ENCODE measurements at regions not wholly inside any gene's neighbourhood (a gene's known extent, or its start where the extent isn't known, plus 50 kb on each side); places are given as distances from the start of the nearest gene placed in this dataset.

DNA sequence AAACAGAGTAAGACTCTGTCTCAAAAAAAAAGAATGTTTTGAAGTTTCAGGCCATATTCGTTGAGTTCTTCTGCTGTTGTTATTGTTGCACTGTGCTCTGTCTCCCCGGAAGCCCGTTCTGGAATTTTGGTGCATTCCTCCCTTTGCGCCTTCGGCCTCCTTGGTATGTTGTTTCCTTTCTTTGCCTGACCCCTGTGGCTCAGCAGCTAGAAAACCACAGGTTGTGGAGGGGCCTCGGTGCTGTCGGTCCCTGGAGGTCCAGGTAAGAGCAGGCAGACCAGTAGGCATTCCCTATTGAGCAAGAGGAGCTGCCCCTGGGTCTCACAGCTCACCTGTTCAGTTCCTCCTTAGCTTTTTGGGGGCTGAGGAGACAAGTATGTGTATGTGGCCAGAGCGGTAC is 51.0 kb upstream of the DLG1 start:
- intact Hi-C loops (cut with DNase I): no loop called here
- H3K27ac ChIP-seq (replicated peaks in 1 of 4): no peak overlapping the region
- no peaks in the 10 kb centered on the region for H3K9me3 ChIP-seq
- H3K4me1 ChIP-seq: peaks cover 22 to 28% (median 25%) of the 10 kb centered on the region in 4 donors
- WGBS: 91% methylated on average over 8 of the region's 8 CpGs
- no peak for DNase-seq (ENCODE audit: extremely low spot score)
- TF ChIP-seq POLR2AphosphoS5 (IDR thresholded peaks at IDR 0.05) (no peak), CTCF (IDR thresholded peaks at IDR 0.05) (no peak), POLR2A (IDR thresholded peaks at IDR 0.05; ENCODE audit: low read depth) (no peak), EP300 (IDR thresholded peaks at IDR 0.05) (no peak)
- no peaks in the 10 kb centered on the region for H3K36me3 ChIP-seq
- H3K27me3 ChIP-seq: no peaks in the 10 kb centered on the region
- H3K4me3 ChIP-seq: no peak overlapping the region
